GM18907 (cell line): ENCODE measurements at regions not wholly inside any gene's neighbourhood (a gene's known extent, or its start where the extent isn't known, plus 50 kb on each side); places are given as distances from the start of the nearest gene placed in this dataset.
"Not testable (repeated sequence)": the region's sequence is repeated elsewhere in the genome, so short reads cannot be mapped to it uniquely, and the experiment has no call there.

Experiments used
- ATAC-seq: cut with Tn5 transposase; IDR thresholded peaks from one replicate; pipeline ENCODE4 v1.9.1; 2021; ENCODE audit warnings: mild to moderate bottlenecking, moderate library complexity; ENCODE audit not compliant: unreplicated experiment

- ATAC-seq, result not testable (repeated sequence)
Measured at GRCh38 chr9:25288195-25288594, 390.0 kb downstream of the TUSC1 start.

GRCh38 chr9:25284365-25284764 is 393.9 kb downstream of the TUSC1 start:
- ATAC-seq, result no peak

GRCh38 chr9:25282946-25283345 is 395.3 kb downstream of the TUSC1 start:
- ATAC-seq, result no peak

- ATAC-seq, result no peak
Measured at GRCh38 chr9:25261445-25261844, 416.8 kb downstream of the TUSC1 start.

- ATAC-seq, result no peak
Measured at GRCh38 chr9:25260046-25260445, 418.2 kb downstream of the TUSC1 start.

- no peak for ATAC-seq
Measured at GRCh38 chr9:25255216-25255615, 423.0 kb downstream of the TUSC1 start.

- no peak for ATAC-seq
Measured at GRCh38 chr9:25254051-25254450, 424.2 kb downstream of the TUSC1 start.

GRCh38 chr9:25241421-25241820 is 436.8 kb downstream of the TUSC1 start:
- ATAC-seq, result no peak

- no peak for ATAC-seq
Measured at GRCh38 chr9:25226901-25227686, 451.1 kb downstream of the TUSC1 start.

GRCh38 chr9:25225938-25226760 is 452.1 kb downstream of the TUSC1 start:
- ATAC-seq, result no peak

- ATAC-seq, result no peak
Measured at GRCh38 chr9:25224996-25225395, 453.2 kb downstream of the TUSC1 start.

- ATAC-seq, result no peak
Measured at GRCh38 chr9:25224309-25224708, 453.9 kb downstream of the TUSC1 start.

- no peak for ATAC-seq
Measured at GRCh38 chr9:25212361-25212760, 465.9 kb downstream of the TUSC1 start.

- ATAC-seq, result no peak
Measured at GRCh38 chr9:25207402-25208195, 470.6 kb downstream of the TUSC1 start.

- ATAC-seq, result no peak
Measured at GRCh38 chr9:25206027-25206426, 472.2 kb downstream of the TUSC1 start.

GRCh38 chr9:25205285-25205684 is 473.0 kb downstream of the TUSC1 start:
- ATAC-seq, result no peak

- no peak for ATAC-seq
Measured at GRCh38 chr9:25177858-25178257, 500.4 kb downstream of the TUSC1 start.

- no peak for ATAC-seq
Measured at GRCh38 chr9:25129537-25129936, 548.7 kb downstream of the TUSC1 start.

- no peak for ATAC-seq
Measured at GRCh38 chr9:25121811-25122210, 556.4 kb downstream of the TUSC1 start.

GRCh38 chr9:25119041-25119440 is 559.2 kb downstream of the TUSC1 start:
- ATAC-seq, result no peak

GRCh38 chr9:25117791-25118190 is 560.5 kb downstream of the TUSC1 start:
- ATAC-seq, result no peak
